ENCODE measurements at regions not wholly inside any gene's neighbourhood (a gene's known extent, or its start where the extent isn't known, plus 50 kb on each side); places are given as distances from the start of the nearest gene placed in this dataset.

DNA sequence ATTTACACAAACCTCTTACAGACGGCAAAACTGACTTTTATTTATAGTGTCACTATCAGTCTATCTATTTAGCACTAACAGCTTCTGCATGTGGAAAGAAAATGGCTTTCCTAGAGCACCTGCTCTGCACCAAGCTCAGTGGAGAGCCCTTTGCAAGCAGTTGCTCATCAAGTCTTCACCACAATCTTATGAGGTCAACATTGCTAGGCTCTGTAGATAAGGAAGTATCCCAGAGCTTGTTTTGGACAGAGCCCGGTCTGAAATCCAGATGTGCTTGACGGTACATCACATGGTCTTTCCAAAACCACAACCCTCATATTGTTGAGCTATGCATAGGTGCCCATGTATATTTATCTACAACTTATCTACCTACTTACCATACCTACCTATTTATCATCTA lies 572.7 kb upstream of the CDH5 start (continued):
- TF ChIP-seq, protein P1, sequence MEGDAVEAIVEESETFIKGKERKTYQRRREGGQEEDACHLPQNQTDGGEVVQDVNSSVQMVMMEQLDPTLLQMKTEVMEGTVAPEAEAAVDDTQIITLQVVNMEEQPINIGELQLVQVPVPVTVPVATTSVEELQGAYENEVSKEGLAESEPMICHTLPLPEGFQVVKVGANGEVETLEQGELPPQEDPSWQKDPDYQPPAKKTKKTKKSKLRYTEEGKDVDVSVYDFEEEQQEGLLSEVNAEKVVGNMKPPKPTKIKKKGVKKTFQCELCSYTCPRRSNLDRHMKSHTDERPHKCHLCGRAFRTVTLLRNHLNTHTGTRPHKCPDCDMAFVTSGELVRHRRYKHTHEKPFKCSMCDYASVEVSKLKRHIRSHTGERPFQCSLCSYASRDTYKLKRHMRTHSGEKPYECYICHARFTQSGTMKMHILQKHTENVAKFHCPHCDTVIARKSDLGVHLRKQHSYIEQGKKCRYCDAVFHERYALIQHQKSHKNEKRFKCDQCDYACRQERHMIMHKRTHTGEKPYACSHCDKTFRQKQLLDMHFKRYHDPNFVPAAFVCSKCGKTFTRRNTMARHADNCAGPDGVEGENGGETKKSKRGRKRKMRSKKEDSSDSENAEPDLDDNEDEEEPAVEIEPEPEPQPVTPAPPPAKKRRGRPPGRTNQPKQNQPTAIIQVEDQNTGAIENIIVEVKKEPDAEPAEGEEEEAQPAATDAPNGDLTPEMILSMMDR (IDR thresholded peaks at IDR 0.05; ENCODE audit: control extremely low read depth in 1 of 3, insufficient read depth in 1 of 3, low read depth in 1 of 3, low read length in 3 of 3), result no peak
- TF ChIP-seq POU5F1 (IDR thresholded peaks at IDR 0.05; ENCODE audit: low read depth, low read length), result no peak
- no peak for TF ChIP-seq YY1 (IDR thresholded peaks at IDR 0.05; ENCODE audit: low read depth, low read length)
- TF ChIP-seq CBX8 (IDR thresholded peaks at IDR 0.05; ENCODE audit: borderline replicate concordance, low read depth, low read length), result no peak
- TF ChIP-seq CBX5 (IDR thresholded peaks at IDR 0.05; ENCODE audit: low read depth, low read length), result no peak
- no peak for TF ChIP-seq BACH1 (IDR thresholded peaks at IDR 0.05; ENCODE audit: low read length)

Data from H1 (cell line).